ENCODE measurements at regions not wholly inside any gene's neighbourhood (a gene's known extent, or its start where the extent isn't known, plus 50 kb on each side); places are given as distances from the start of the nearest gene placed in this dataset.

GRCh38 chr3:170734735-170735065, 135.3 kb downstream of the RPL22L1 start:
- no peaks in the 10 kb centered on the region for H3K36me3 ChIP-seq (ENCODE audit: low read length)
- no peak overlapping the region for H3K4me2 ChIP-seq (ENCODE audit: low read depth, low read length, poor library complexity, severe bottlenecking)
- H3F3A ChIP-seq (ENCODE audit: insufficient read depth): no peaks in the 10 kb centered on the region
- H3K9me3 ChIP-seq (ENCODE audit: insufficient read depth, low read length): no peaks in the 10 kb centered on the region
- H3K27me3 ChIP-seq (ENCODE audit: low read length): no peaks in the 10 kb centered on the region
- H3K9ac ChIP-seq (ENCODE audit: low read length): no peak overlapping the region
- H3K79me2 ChIP-seq (ENCODE audit: insufficient read depth, low read length): no peaks in the 10 kb centered on the region
- H3K9me2 ChIP-seq (replicated peaks; ENCODE audit: insufficient read depth, low read length): no peaks in the 10 kb centered on the region
- no peaks in the 10 kb centered on the region for H4K20me1 ChIP-seq (ENCODE audit: low read depth, low read length)
- H3K27ac ChIP-seq (ENCODE audit: low read depth, low read length): no peak overlapping the region
- no peak for TF ChIP-seq EZH2phosphoT487 (conservative IDR thresholded peaks at IDR 0.05; ENCODE audit: low read length)
- TF ChIP-seq CTCF (IDR thresholded peaks at IDR 0.05; ENCODE audit: insufficient read depth, low read length, poor library complexity, severe bottlenecking): no peak
- H2AFZ ChIP-seq (ENCODE audit: low read depth, low read length, severe bottlenecking): no peak overlapping the region
- H3K4me3 ChIP-seq (ENCODE audit: insufficient read depth, low read length, poor library complexity, severe bottlenecking): no peak overlapping the region

GRCh38 chr3:170734043-170734734, 135.8 kb downstream of the RPL22L1 start:
- Histone ChIP-seq H3K9me3 (ENCODE audit: insufficient read depth, low read length) (no peaks in the 10 kb centered on the region), H3K4me2 (ENCODE audit: low read depth, low read length, poor library complexity, severe bottlenecking) (no peak overlapping the region), H3K36me3 (ENCODE audit: low read length) (no peaks in the 10 kb centered on the region), H3K4me3 (ENCODE audit: insufficient read depth, low read length, poor library complexity, severe bottlenecking) (no peak overlapping the region), H4K20me1 (ENCODE audit: low read depth, low read length) (no peaks in the 10 kb centered on the region), H3F3A (ENCODE audit: insufficient read depth) (no peaks in the 10 kb centered on the region), H3K9me2 (replicated peaks; ENCODE audit: insufficient read depth, low read length) (no peaks in the 10 kb centered on the region), H3K27me3 (ENCODE audit: low read length) (no peaks in the 10 kb centered on the region), H3K9ac (ENCODE audit: low read length) (no peak overlapping the region), H3K79me2 (ENCODE audit: insufficient read depth, low read length) (no peaks in the 10 kb centered on the region), H3K27ac (ENCODE audit: low read depth, low read length) (no peak overlapping the region), H2AFZ (ENCODE audit: low read depth, low read length, severe bottlenecking) (no peak overlapping the region)
- no peak for TF ChIP-seq CTCF (IDR thresholded peaks at IDR 0.05; ENCODE audit: insufficient read depth, low read length, poor library complexity, severe bottlenecking)
- no peak for TF ChIP-seq EZH2phosphoT487 (conservative IDR thresholded peaks at IDR 0.05; ENCODE audit: low read length)

- Histone ChIP-seq H3K4me2 (ENCODE audit: low read depth, low read length, poor library complexity, severe bottlenecking) (no peak overlapping the region), H3K9me3 (ENCODE audit: insufficient read depth, low read length) (no peaks in the 10 kb centered on the region), H3K36me3 (ENCODE audit: low read length) (no peaks in the 10 kb centered on the region), H4K20me1 (ENCODE audit: low read depth, low read length) (no peaks in the 10 kb centered on the region), H3K79me2 (ENCODE audit: insufficient read depth, low read length) (no peaks in the 10 kb centered on the region), H2AFZ (ENCODE audit: low read depth, low read length, severe bottlenecking) (no peak overlapping the region), H3K27me3 (ENCODE audit: low read length) (no peaks in the 10 kb centered on the region), H3K4me3 (ENCODE audit: insufficient read depth, low read length, poor library complexity, severe bottlenecking) (no peak overlapping the region), H3K9me2 (replicated peaks; ENCODE audit: insufficient read depth, low read length) (no peaks in the 10 kb centered on the region), H3F3A (ENCODE audit: insufficient read depth) (no peaks in the 10 kb centered on the region), H3K27ac (ENCODE audit: low read depth, low read length) (no peak overlapping the region), H3K9ac (ENCODE audit: low read length) (no peak overlapping the region)
- TF ChIP-seq EZH2phosphoT487 (conservative IDR thresholded peaks at IDR 0.05; ENCODE audit: low read length) (no peak), CTCF (IDR thresholded peaks at IDR 0.05; ENCODE audit: insufficient read depth, low read length, poor library complexity, severe bottlenecking) (no peak)
Observed at GRCh38 chr3:170732660-170733245, 137.2 kb downstream of the RPL22L1 start.

Measured in SU-DHL-6 (cell line).